Neuronal stem cell (in vitro differentiated cells): ENCODE measurements at regions not wholly inside any gene's neighbourhood (a gene's known extent, or its start where the extent isn't known, plus 50 kb on each side); places are given as distances from the start of the nearest gene placed in this dataset.

Experiments
- DNase-seq: peaks from one replicate; pipeline ENCODE4 v3.0.0-alpha.2; 2013; ENCODE audit warnings: low spot score
- H2AFZ ChIP-seq: one replicate; pipeline ENCODE4 v1.6.1; 2013; ENCODE audit warnings: mild to moderate bottlenecking, low read length, inconsistent platforms
- H2AK5ac ChIP-seq: 2 replicates; pipeline ENCODE4 v1.6.1; 2013; ENCODE audit warnings: low read depth, mild to moderate bottlenecking, inconsistent platforms, low read length, moderate library complexity, mixed read lengths
- H2BK120ac ChIP-seq: 2 replicates; pipeline ENCODE4 v1.6.1; 2013; ENCODE audit warnings: low read depth, mild to moderate bottlenecking, inconsistent platforms, low read length, moderate library complexity, mixed read lengths
- H2BK12ac ChIP-seq: one replicate; pipeline ENCODE4 v1.6.1; 2013; ENCODE audit warnings: low read length, inconsistent platforms
- H2BK15ac ChIP-seq: 2 replicates; pipeline ENCODE4 v1.6.1; 2013; ENCODE audit warnings: mild to moderate bottlenecking, low read length, inconsistent platforms, mixed read lengths
- H2BK5ac ChIP-seq: one replicate; pipeline ENCODE4 v1.6.1; 2013; ENCODE audit warnings: inconsistent platforms, mild to moderate bottlenecking, low read length, moderate library complexity
- H3K14ac ChIP-seq: one replicate; pipeline ENCODE4 v1.6.1; 2013; ENCODE audit warnings: low read length, inconsistent platforms
- H3K18ac ChIP-seq: 2 replicates; pipeline ENCODE4 v1.6.1; 2013; ENCODE audit warnings: low read length, inconsistent platforms
- H3K23ac ChIP-seq: 2 replicates; pipeline ENCODE4 v1.6.1; 2013; ENCODE audit warnings: low read depth, mild to moderate bottlenecking, mixed read lengths, low read length, inconsistent platforms; ENCODE audit not compliant: poor library complexity
- H3K27ac ChIP-seq: replicated peaks from 3 replicates; pipeline ENCODE4 v1.5.1; 2013; ENCODE audit warnings: low read length, inconsistent platforms
- H3K27me3 ChIP-seq, 3 experiments: 2 replicates each; pipeline ENCODE4 v1.6.1; 2013; ENCODE audit warnings: low read length in 3 of 3, mild to moderate bottlenecking in 2 of 3, inconsistent platforms in 1 of 3, low read depth in 1 of 3, mixed read lengths in 1 of 3, moderate library complexity in 1 of 3; ENCODE audit not compliant: control insufficient read depth in 3 of 3, insufficient read depth in 3 of 3
- H3K36me3 ChIP-seq, 2 donors: replicated peaks in 1 of 2; 2 replicates each; pipeline ENCODE4 v1.6.1; 2013; ENCODE audit warnings: low read length in 2 of 2; ENCODE audit not compliant: control insufficient read depth in 2 of 2, insufficient read depth in 2 of 2
- H3K4ac ChIP-seq: 2 replicates; pipeline ENCODE4 v1.6.1; 2013; ENCODE audit warnings: inconsistent platforms, mild to moderate bottlenecking, low read length, moderate library complexity
- H3K4me1 ChIP-seq, 2 donors: 1 replicate in 1 of 2; 2 replicates in 1 of 2; pipeline ENCODE4 v1.6.1; 2013; ENCODE audit warnings: low read length in 2 of 2, low read depth in 1 of 2; ENCODE audit not compliant: control insufficient read depth in 2 of 2, insufficient read depth in 1 of 2
- H3K4me2 ChIP-seq: one replicate; pipeline ENCODE4 v1.6.1; 2013; ENCODE audit warnings: mild to moderate bottlenecking, low read length, inconsistent platforms; ENCODE audit not compliant: insufficient read depth, poor library complexity, severe bottlenecking
- H3K4me3 ChIP-seq, 2 donors: 2 replicates each; pipeline ENCODE4 v1.5.1; 2013; ENCODE audit warnings: low read length in 2 of 2, mild to moderate bottlenecking in 2 of 2, inconsistent platforms in 1 of 2, moderate library complexity in 1 of 2
- H3K79me1 ChIP-seq: one replicate; pipeline ENCODE4 v1.6.1; 2013; ENCODE audit warnings: low read depth, mild to moderate bottlenecking, inconsistent platforms, low read length, moderate library complexity
- H3K9ac ChIP-seq: one replicate; pipeline ENCODE4 v1.6.1; 2013; ENCODE audit warnings: mild to moderate bottlenecking, low read depth, low read length, inconsistent platforms; ENCODE audit not compliant: poor library complexity
- H3K9me3 ChIP-seq, 2 donors: replicated peaks in 1 of 2; 2 replicates each; pipeline versions ENCODE3 to v1.6.1; 2013; ENCODE audit warnings: low read length in 2 of 2, mild to moderate bottlenecking in 2 of 2, inconsistent platforms in 1 of 2, low read depth in 1 of 2, mixed read lengths in 1 of 2, moderate library complexity in 1 of 2; ENCODE audit not compliant: control insufficient read depth in 2 of 2, insufficient read depth in 1 of 2
- H4K8ac ChIP-seq: one replicate; pipeline ENCODE4 v1.6.1; 2013; ENCODE audit warnings: low read depth, mild to moderate bottlenecking, inconsistent platforms, low read length, moderate library complexity
- H4K91ac ChIP-seq: one replicate; pipeline ENCODE4 v1.6.1; 2013; ENCODE audit warnings: low read length, low read depth, mild to moderate bottlenecking, inconsistent platforms; ENCODE audit not compliant: poor library complexity
- whole genome bisulfite sequencing, 2 donors: extraction: QIAGEN DNeasy Blood & Tissue Kit; methylation state at CpG; one replicate each; pipeline ENCODE4 v1.1.7; 2013; ENCODE audit warnings: missing lambda C conversion rate in 2 of 2, mixed read lengths in 1 of 2; ENCODE audit not compliant: insufficient read length in 2 of 2, insufficient replicate concordance in 1 of 2; ENCODE audit errors: extremely low coverage in 2 of 2; 5-methylcytosine and 5-hydroxymethylcytosine counted together

GRCh38 chr5:32496104-32496503, 51.6 kb upstream of the ZFR start:
- no peaks in the 10 kb centered on the region for H3K79me1 ChIP-seq
- no peak overlapping the region for H3K9ac ChIP-seq
- H2BK120ac ChIP-seq = no peak overlapping the region
- no peak overlapping the region for H2BK12ac ChIP-seq
- no peak for DNase-seq
- no peak overlapping the region for H3K18ac ChIP-seq
- no peak overlapping the region for H3K14ac ChIP-seq
- H3K4me1 ChIP-seq = peaks cover 0 to 2% of the 10 kb centered on the region in 2 donors
- H3K4ac ChIP-seq = no peak overlapping the region
- WGBS, 2 donors = no CpG with 5 or more reads among the region's 5 CpGs
- H4K91ac ChIP-seq = no peak overlapping the region
- H2BK15ac ChIP-seq = no peak overlapping the region
- H3K36me3 ChIP-seq = no peaks in the 10 kb centered on the region
- no peak overlapping the region for H3K4me2 ChIP-seq
- no peak overlapping the region for H2AK5ac ChIP-seq
- H3K23ac ChIP-seq = no peak overlapping the region
- H3K4me3 ChIP-seq = no peak overlapping the region
- H3K27ac ChIP-seq = no peak overlapping the region
- H2BK5ac ChIP-seq = no peak overlapping the region
- no peak overlapping the region for H4K8ac ChIP-seq
- H2AFZ ChIP-seq = no peak overlapping the region
- peaks cover 0 to 3% of the 10 kb centered on the region in 2 donors for H3K9me3 ChIP-seq
- H3K27me3 ChIP-seq = peaks cover 0 to 36% (median 0%) of the 10 kb centered on the region in 3 experiments

DNA sequence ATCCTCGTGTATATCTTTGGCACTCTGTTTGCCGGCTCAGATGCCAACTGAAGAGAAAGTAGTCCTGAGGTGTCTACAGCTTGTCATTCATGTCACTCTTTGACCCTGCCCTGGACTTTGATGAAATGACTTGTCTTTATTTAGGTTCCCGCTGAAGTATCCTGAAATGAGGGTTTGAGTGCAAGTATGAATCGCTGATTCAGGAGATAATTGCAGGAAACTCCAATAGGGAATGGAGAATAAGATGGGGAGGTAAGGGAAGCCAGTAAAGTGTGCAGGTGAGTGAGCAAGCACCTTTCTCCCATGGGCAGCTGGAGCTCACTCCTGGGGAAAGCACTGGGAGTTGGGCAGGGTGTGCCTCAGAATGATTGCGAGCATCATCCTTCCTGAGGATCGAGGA, 50.3 kb upstream of the ZFR start:
- H3K36me3 ChIP-seq = no peaks in the 10 kb centered on the region
- no peak overlapping the region for H2BK120ac ChIP-seq
- H3K14ac ChIP-seq = no peak overlapping the region
- no peak overlapping the region for H3K27ac ChIP-seq
- H2BK5ac ChIP-seq = no peak overlapping the region
- peaks cover 0 to 6% of the 10 kb centered on the region in 2 donors for H3K4me1 ChIP-seq
- no peak overlapping the region for H3K9ac ChIP-seq
- H2AK5ac ChIP-seq = no peak overlapping the region
- H4K8ac ChIP-seq = no peak overlapping the region
- H3K4me3 ChIP-seq = no peak overlapping the region
- H2BK12ac ChIP-seq = no peak overlapping the region
- no CpG with 5 or more reads among the region's 6 CpGs for WGBS, 2 donors
- H3K4ac ChIP-seq = no peak overlapping the region
- H3K4me2 ChIP-seq = no peak overlapping the region
- H3K18ac ChIP-seq = no peak overlapping the region
- no peak overlapping the region for H2AFZ ChIP-seq
- peaks cover 0 to 3% of the 10 kb centered on the region in 2 donors for H3K9me3 ChIP-seq
- H3K79me1 ChIP-seq = no peaks in the 10 kb centered on the region
- no peak overlapping the region for H3K23ac ChIP-seq
- no peak overlapping the region for H4K91ac ChIP-seq
- no peak for DNase-seq
- no peak overlapping the region for H2BK15ac ChIP-seq
- H3K27me3 ChIP-seq = peaks cover 0 to 31% (median 0%) of the 10 kb centered on the region in 3 experiments
